GM19240 (cell line): ENCODE measurements at regions not wholly inside any gene's neighbourhood (a gene's known extent, or its start where the extent isn't known, plus 50 kb on each side); places are given as distances from the start of the nearest gene placed in this dataset.

Experiments used
- DNase-seq: peaks from one replicate; pipeline ENCODE4 v3.0.0; 2011; ENCODE audit warnings: low spot score; ENCODE audit not compliant: insufficient read length

- DNase-seq, result no peak
Measured at GRCh38 chr2:2744958-2745715, 414.1 kb upstream of the MYT1L start.

- no peak for DNase-seq
Measured at GRCh38 chr2:2744107-2744506, 413.0 kb upstream of the MYT1L start.

GRCh38 chr2:2743164-2743571 lies 412.1 kb upstream of the MYT1L start:
- DNase-seq, result no peak

DNA sequence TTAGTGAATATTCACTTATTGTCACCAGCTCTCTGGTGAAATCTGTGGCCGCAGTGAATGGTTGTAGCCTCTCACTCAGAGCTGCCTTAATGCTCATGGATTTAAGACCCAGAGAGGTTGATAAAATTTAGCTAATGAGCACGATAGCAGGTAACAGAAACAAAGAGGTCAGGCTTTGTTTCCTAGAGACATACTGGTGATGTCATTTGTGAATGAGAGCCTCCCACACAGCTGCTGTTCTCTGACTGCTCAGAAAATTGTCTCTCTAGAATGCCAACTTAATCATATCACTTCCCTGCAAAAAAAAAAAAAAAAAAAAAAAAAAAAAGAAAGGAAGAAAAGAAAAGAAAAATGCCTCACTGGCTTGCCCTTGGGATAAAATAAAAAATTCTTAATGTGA lies 411.7 kb upstream of the MYT1L start:
- no peak for DNase-seq

DNA sequence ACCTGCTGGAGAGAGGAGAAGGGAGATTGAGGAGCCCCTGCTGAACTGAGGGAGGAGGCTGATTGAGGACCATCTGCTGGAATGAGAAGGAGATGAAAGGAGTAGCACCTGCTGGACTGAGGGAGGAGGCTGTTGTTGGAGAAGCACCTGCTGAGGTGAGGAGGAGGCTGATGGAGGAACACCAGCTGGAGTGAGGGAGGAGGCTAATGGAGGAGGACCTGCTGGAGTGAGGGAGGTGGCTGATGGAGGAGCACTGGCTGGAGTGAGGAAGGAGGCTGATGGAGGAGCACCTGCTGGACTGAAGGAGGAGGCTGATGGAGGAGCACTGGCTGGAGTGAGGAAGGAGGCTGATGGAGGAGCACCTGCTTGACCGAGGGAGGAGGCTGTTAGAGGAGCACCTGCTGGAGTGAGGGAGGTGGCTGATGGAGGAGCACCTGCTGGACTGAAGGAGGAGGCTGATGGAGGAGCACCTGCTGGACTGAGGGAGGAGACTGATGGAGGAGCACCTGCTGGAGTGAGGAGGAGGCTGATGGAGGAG lies 409.2 kb upstream of the MYT1L start:
- DNase-seq, result no peak

DNA sequence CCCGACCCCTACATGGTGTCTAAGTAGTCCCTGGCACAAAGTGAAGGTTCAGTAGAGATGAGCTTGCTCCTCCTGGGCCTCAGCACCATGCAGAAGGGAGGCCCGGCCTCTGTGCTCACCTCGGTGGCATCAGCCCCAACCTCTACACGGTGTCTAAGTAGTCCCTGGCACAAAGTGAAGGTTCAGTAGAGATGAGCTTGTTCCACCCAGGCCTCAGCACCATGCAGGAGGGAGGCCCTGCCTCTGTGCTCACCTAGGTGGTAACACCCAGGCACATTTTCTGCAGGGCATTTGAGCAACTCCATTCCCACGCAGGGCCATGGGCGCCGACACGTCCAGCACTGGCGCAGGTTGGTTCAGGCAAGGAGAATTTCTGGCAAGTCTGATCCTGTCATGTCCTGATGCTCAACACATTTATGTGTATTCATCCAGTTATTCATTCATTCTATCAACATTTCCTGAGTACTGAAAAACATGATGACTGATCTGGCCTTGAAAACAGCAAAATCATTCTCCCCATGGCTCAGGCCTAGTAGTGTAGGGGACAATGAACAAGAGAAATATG lies 408.2 kb upstream of the MYT1L start:
- DNase-seq, result no peak

- no peak for DNase-seq
Measured at GRCh38 chr2:2738684-2739083, 407.6 kb upstream of the MYT1L start.

DNA sequence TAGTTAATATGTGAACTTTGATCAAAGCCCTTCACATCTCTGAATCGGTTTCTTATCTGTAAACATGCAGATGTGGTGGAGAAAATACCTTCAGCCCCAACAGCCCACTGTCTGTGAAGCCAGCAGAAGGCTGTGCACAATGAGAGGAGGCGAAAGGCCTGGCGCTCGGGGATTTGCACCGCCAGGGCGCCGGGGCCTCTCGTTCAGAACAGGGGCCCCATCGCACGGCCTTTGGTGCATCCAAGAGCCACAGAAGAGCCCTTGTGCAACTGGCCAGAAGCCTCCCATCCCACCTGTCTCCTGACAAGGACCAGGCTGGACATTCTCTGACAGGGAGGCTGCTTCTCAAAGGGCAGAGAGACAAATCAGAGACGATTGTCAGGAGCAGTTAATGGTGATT lies 407.2 kb upstream of the MYT1L start:
- no peak for DNase-seq

DNA sequence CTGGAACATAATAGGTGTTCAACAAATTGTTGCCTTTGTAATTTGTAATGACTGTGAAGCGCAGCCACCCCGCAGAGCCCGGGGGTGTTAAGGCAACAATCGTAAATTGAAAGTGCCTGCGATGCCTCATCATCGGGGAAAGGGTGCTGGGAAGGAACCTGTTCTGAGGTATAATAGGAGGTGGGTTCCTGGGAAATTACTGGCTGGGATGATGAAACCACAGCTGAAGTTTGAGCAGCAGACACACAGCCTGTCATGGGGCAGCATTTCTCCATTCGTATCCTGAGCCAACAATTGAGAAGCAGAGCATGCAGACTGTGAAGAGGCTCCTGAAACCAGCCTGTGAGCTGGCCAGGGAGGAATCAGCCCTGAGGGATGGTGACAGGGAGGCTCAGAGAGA lies 404.0 kb upstream of the MYT1L start:
- DNase-seq, result no peak

DNA sequence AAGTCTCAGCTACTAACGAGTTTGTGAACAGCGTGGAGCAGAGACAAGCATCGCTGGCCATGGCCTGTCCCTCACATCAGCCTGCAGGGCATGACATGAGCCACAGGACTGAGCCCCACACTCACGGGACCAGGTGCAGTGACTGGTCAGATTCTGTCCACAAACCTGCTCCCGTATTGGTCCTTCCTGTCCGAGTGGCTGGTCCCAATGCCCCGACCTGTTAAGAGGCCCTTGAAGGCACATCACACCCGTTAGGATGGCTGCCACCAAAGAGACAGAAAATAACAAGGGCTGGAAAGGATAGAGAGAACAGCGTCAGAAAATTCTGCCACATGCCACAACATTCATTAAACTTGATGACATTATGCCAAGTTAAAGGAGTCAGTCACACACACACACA lies 403.2 kb upstream of the MYT1L start:
- no peak for DNase-seq

DNA sequence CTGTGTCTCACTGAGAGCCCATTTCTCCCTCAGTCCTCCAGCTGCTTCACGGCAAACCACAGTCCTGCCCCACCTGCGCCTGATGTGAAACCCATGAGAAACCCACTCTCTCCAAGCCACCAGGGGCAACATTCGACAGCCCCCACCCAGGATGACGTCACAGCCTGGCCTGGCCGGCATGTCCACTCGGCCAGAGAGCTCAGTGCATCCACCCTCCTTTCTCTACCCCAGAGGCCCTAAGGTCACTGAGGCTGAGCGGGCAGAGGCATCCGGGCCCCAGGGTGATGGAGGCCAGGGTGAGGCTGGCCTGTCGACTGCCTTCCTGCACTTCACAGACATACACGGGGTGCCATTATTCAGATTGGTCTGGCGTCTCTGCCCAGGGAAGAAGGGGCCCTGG lies 402.7 kb upstream of the MYT1L start:
- DNase-seq, result no peak

DNA sequence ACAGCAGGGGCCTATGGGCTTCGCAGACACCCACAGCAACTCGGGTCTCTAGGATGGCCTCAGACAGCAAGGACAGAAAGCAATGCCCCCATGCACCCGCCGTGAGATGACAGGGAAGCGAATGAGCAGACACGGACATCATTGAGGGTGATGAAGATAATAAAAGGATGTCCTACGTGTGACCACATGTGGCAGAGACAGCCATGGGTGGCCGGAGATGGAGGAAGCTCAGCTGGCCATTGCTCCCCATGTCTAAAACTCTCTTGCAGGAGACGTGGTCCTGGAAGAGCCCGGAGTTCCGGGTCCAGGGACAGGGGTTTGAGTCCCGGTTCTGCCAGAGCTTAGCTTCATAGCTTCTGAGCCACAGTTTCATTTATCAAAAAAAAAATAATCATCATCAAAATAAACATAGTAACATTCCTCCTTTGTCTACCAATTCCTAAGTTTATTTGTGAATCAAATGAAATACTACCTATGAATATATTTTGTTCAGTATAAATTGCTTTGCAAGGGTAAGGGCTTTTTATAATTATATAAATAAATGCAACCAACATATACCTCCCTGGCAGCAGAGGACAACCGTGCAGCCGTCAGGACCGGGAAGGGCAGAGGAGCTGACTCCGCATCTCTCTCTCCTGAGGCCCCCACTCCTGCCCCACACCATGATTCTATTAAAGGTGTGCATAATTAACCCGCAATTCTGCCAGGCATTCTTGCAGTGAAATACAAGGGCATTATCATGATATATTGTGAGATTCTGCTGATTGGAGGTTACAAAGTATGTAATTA lies 401.4 kb upstream of the MYT1L start:
- no peak for DNase-seq

DNA sequence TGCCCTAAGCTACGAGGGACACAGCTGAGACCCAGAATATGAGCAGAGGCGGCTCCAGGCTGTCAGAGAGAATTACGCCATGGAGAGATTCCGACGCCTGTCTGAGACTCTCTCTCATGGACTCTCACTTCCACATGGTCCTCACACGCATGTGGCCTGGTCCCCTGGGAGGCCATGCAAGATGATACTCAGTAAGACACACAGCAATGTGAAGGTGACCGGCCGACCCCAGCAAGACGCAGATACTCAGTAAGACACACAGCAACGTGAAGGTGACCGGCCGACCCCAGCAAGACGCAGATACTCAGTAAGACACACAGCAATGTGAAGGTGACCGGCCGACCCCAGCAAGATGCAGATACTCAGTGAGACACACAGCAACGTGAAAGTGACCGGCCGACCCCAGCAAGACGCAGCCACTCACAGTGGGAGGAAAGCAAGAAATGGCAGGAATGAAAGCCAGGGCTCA lies 400.8 kb upstream of the MYT1L start:
- DNase-seq, result no peak

- DNase-seq, result no peak
Measured at GRCh38 chr2:2731101-2731815, 400.2 kb upstream of the MYT1L start.

DNA sequence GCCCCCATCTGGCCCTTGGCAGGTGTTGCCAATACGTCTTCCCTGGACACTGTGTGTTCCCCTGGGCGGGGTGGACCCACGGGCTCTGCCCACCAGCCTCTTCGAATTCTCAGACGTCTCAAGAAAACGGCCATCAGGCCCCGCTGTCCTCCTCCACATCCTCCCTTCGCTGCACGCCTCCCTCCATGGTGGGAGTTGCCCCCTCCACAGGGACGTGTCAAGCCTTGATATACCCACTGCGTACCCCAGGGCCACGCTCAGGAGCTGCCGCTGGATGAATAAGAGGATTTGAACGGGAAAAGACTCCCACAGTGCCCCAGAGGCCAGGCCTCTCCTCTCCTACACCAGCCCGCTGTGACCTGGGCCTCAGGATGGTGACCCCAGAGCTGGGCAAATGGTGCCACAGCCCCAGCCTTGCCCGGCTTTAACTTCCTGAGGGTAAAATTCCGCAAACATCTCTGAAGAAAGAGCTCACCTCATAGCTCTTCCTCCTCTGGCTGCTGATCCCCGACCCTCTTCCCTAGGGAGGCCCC lies 399.3 kb upstream of the MYT1L start:
- no peak for DNase-seq

GRCh38 chr2:2729246-2729645 lies 398.2 kb upstream of the MYT1L start:
- DNase-seq, result no peak

DNA sequence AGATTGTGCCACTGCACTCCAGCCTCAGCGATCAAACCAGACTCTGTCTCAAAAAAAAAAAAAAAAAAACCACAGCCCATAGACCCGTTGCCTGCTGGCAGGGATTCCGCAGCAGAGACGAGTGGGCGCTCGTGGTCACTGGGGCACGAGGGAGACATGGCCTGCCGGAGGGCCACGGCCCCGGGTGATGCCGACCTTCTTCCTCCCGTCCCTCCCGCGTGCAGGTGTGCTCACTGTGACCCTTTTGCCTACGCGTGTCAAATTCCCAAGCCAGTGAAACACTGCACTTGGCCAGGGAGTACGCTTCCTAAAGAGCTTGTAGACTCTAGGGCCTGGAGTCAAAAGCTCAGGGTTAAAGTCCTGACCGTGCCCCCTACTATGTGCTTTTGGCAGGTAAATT lies 397.6 kb upstream of the MYT1L start:
- DNase-seq, result no peak

- no peak for DNase-seq
Measured at GRCh38 chr2:2727876-2728511, 396.9 kb upstream of the MYT1L start.

DNA sequence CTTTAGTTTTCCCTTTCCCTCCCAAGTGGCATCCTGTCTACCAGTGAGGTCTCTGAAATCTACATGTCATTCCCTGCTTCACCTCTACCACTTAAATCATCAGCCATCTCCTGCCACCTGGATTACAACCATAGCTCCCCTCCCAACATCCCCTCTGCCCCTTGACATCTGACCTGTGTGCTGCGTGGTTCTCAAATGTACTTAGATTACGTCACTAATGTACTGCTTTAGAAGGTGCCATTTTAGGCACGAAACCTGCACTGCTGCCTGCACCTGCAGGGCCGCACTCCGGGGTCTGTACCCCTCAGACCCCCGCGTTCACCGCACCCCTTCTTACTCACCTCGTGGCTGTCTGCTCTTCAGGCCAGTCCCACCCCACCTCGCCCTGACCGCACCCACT lies 395.1 kb upstream of the MYT1L start:
- DNase-seq, result no peak

- no peak for DNase-seq
Measured at GRCh38 chr2:2723064-2723463, 392.0 kb upstream of the MYT1L start.

- DNase-seq, result no peak
Measured at GRCh38 chr2:2721296-2721835, 390.3 kb upstream of the MYT1L start.
